Stimulated activated CD4-positive, alpha-beta T cell treated with anti-CD3 and anti-CD28 coated beads, Interleukin-4, amount 100 ng/mL, for 24 hours (primary cell): ENCODE measurements at regions not wholly inside any gene's neighbourhood (a gene's known extent, or its start where the extent isn't known, plus 50 kb on each side); places are given as distances from the start of the nearest gene placed in this dataset.

Experiments
- DNase-seq: peaks from one replicate; pipeline ENCODE4 v3.0.0-alpha.2; 2020

GRCh38 chr4:123545667-123546572 lies 149.3 kb downstream of the SPRY1 start:
- DNase-seq, result no peak

GRCh38 chr4:123546573-123547060 lies 150.0 kb downstream of the SPRY1 start:
- no peak for DNase-seq

- no peak for DNase-seq
Measured at GRCh38 chr4:123547216-123548165, 150.9 kb downstream of the SPRY1 start.

- no peak for DNase-seq
Measured at GRCh38 chr4:123553279-123553678, 156.7 kb downstream of the SPRY1 start.

GRCh38 chr4:123553733-123554637 lies 157.4 kb downstream of the SPRY1 start:
- DNase-seq, result no peak

GRCh38 chr4:123554801-123555232 lies 158.2 kb downstream of the SPRY1 start:
- no peak for DNase-seq

- no peak for DNase-seq
Measured at GRCh38 chr4:123555233-123555806, 158.7 kb downstream of the SPRY1 start.

GRCh38 chr4:123555807-123556273 lies 159.2 kb downstream of the SPRY1 start:
- no peak for DNase-seq

- no peak for DNase-seq
Measured at GRCh38 chr4:123556526-123556925, 159.9 kb downstream of the SPRY1 start.

- DNase-seq, result no peak
Measured at GRCh38 chr4:123557857-123558536, 161.4 kb downstream of the SPRY1 start.

GRCh38 chr4:123558865-123559264 lies 162.3 kb downstream of the SPRY1 start:
- no peak for DNase-seq

- no peak for DNase-seq
Measured at GRCh38 chr4:123559955-123560871, 163.6 kb downstream of the SPRY1 start.

GRCh38 chr4:123561525-123561924 lies 164.9 kb downstream of the SPRY1 start:
- DNase-seq, result no peak

- DNase-seq, result no peak
Measured at GRCh38 chr4:123562994-123563750, 166.6 kb downstream of the SPRY1 start.

GRCh38 chr4:123564758-123565346 lies 168.3 kb downstream of the SPRY1 start:
- peak; percentile 48 for DNase-seq

- DNase-seq, result no peak
Measured at GRCh38 chr4:123568936-123569335, 172.3 kb downstream of the SPRY1 start.

- DNase-seq, result no peak
Measured at GRCh38 chr4:123569541-123569940, 172.9 kb downstream of the SPRY1 start.

GRCh38 chr4:123573866-123574508 lies 177.4 kb downstream of the SPRY1 start:
- DNase-seq, result no peak
